CD14-positive monocyte (primary cell): ENCODE measurements at regions not wholly inside any gene's neighbourhood (a gene's known extent, or its start where the extent isn't known, plus 50 kb on each side); places are given as distances from the start of the nearest gene placed in this dataset.

Experiments
- DNase-seq, 3 donors: peaks; one replicate each; pipeline ENCODE4 v3.0.0-alpha.2; 2011 to 2022
- H2AFZ ChIP-seq: 2 replicates; pipeline ENCODE4 v1.6.0; 2012; ENCODE audit warnings: mild to moderate bottlenecking, low read depth, low read length, inconsistent platforms; ENCODE audit not compliant: insufficient read depth, poor library complexity, severe bottlenecking
- H3K27ac ChIP-seq, 2 donors: 1 replicate in 1 of 2; 2 replicates in 1 of 2; pipeline ENCODE4 v1.5.1; 2012 to 2013; ENCODE audit warnings: low read length in 2 of 2, control low read depth in 1 of 2, inconsistent platforms in 1 of 2, low read depth in 1 of 2, mild to moderate bottlenecking in 1 of 2
- H3K27me3 ChIP-seq, 2 donors: one replicate each; pipeline versions ENCODE4 v1.6.0 to v1.6.1; 2011 to 2013; ENCODE audit warnings: low read length in 2 of 2; ENCODE audit not compliant: control insufficient read depth in 2 of 2, insufficient read depth in 2 of 2
- H3K36me3 ChIP-seq, 2 donors: replicated peaks in 1 of 2; 1 replicate in 1 of 2; 2 replicates in 1 of 2; pipeline versions ENCODE4 v1.5.1 to v1.6.1; 2012 to 2013; ENCODE audit warnings: low read length in 2 of 2, control low read depth in 1 of 2, inconsistent platforms in 1 of 2, mild to moderate bottlenecking in 1 of 2; ENCODE audit not compliant: insufficient read depth in 2 of 2, control insufficient read depth in 1 of 2
- H3K4me1 ChIP-seq, 2 donors: 1 replicate in 1 of 2; 2 replicates in 1 of 2; pipeline versions ENCODE4 v1.5.1 to v1.6.1; 2012 to 2013; ENCODE audit warnings: low read length in 2 of 2, control low read depth in 1 of 2, inconsistent platforms in 1 of 2, mild to moderate bottlenecking in 1 of 2, moderate library complexity in 1 of 2; ENCODE audit not compliant: insufficient read depth in 2 of 2, control insufficient read depth in 1 of 2
- H3K4me2 ChIP-seq: replicated peaks from 2 replicates; pipeline ENCODE3; 2012; ENCODE audit warnings: low read length, moderate library complexity, mild to moderate bottlenecking; ENCODE audit not compliant: poor library complexity, severe bottlenecking; ENCODE audit errors: extremely low read depth
- H3K4me3 ChIP-seq, 3 experiments: fragments of 200-600 bp in 1 of 3; sonication (generic) in 1 of 3; replicated peaks in 1 of 3; 1 replicate in 2 of 3; 2 replicates in 1 of 3; pipeline ENCODE4 v1.5.1; 2011 to 2013; ENCODE audit warnings: low read length in 3 of 3, mild to moderate bottlenecking in 3 of 3, control low read depth in 2 of 3, low read depth in 2 of 3, inconsistent platforms in 1 of 3, moderate library complexity in 1 of 3
- H3K79me2 ChIP-seq: 2 replicates; pipeline ENCODE4 v1.6.0; 2012; ENCODE audit warnings: mild to moderate bottlenecking, control low read depth, inconsistent platforms, low read length, moderate library complexity; ENCODE audit not compliant: insufficient read depth
- H3K9ac ChIP-seq: 2 replicates; pipeline ENCODE4 v1.6.0; 2017; ENCODE audit warnings: low read length, mild to moderate bottlenecking; ENCODE audit not compliant: insufficient read depth, poor library complexity, severe bottlenecking
- H3K9me3 ChIP-seq, 2 donors: replicated peaks in 1 of 2; 1 replicate in 1 of 2; 2 replicates in 1 of 2; pipeline versions ENCODE4 v1.5.1 to v1.6.1; 2012 to 2013; ENCODE audit warnings: low read length in 2 of 2, control low read depth in 1 of 2; ENCODE audit not compliant: control insufficient read depth in 1 of 2, insufficient read depth in 1 of 2
- H4K20me1 ChIP-seq: 2 replicates; pipeline ENCODE4 v1.6.0; 2012; ENCODE audit warnings: mild to moderate bottlenecking, low read length, control low read depth, moderate library complexity; ENCODE audit not compliant: insufficient read depth
- H3K27ac Mint-ChIP-seq, 7 donors: one replicate each; pipeline ENCODE4 v1.8.0; 2020; ENCODE audit warnings: mild to moderate bottlenecking in 7 of 7, mixed read lengths in 7 of 7, moderate library complexity in 6 of 7, inconsistent platforms in 2 of 7
- H3K27me3 Mint-ChIP-seq, 3 donors: one replicate each; pipeline ENCODE4 v1.8.0; 2021 to 2022; ENCODE audit warnings: low read depth in 3 of 3, mild to moderate bottlenecking in 3 of 3, mixed read lengths in 3 of 3, moderate library complexity in 3 of 3, inconsistent platforms in 1 of 3
- H3K36me3 Mint-ChIP-seq, 2 donors: one replicate each; pipeline ENCODE4 v1.8.0; 2020; ENCODE audit warnings: mixed read lengths in 2 of 2, inconsistent platforms in 1 of 2, mild to moderate bottlenecking in 1 of 2
- H3K4me1 Mint-ChIP-seq: one replicate; pipeline ENCODE4 v1.8.0; 2020; ENCODE audit warnings: mild to moderate bottlenecking, mixed read lengths
- H3K4me3 Mint-ChIP-seq, 2 donors: one replicate each; pipeline ENCODE4 v1.8.0; 2020; ENCODE audit warnings: mild to moderate bottlenecking in 2 of 2, mixed read lengths in 2 of 2, moderate library complexity in 1 of 2
- H3K9me3 Mint-ChIP-seq, 7 donors: one replicate each; pipeline ENCODE4 v1.8.0; 2020 to 2022; ENCODE audit warnings: mixed read lengths in 7 of 7, mild to moderate bottlenecking in 6 of 7, moderate library complexity in 6 of 7, inconsistent platforms in 2 of 7
- CTCF ChIP-seq: fragments of 200-600 bp; IDR thresholded peaks from one replicate; pipeline ENCODE4 v1.8.0; 2022; ENCODE audit warnings: antibody characterized with exemption, mild to moderate bottlenecking
- WGBS: methylation state at CpG from one replicate; pipeline ENCODE4 v1.1.5; 2013; ENCODE audit warnings: missing lambda C conversion rate; ENCODE audit not compliant: insufficient coverage; 5-methylcytosine and 5-hydroxymethylcytosine counted together
- intact Hi-C, 2 donors: fragments of 100-400 bp; cut with micrococcal nuclease; formaldehyde crosslinking; loops; one replicate each; pipeline versions ENCODE4 v1.15.0 to v1.15.1; 2023

GRCh38 chr4:61079427-61079826, 120.7 kb upstream of the ADGRL3 start:
- DNase-seq: no peak
- peaks cover 0 to 3% (median 0%) of the 10 kb centered on the region in 7 donors for H3K9me3 Mint-ChIP-seq
- no peak overlapping the region for H3K4me3 Mint-ChIP-seq

GRCh38 chr4:61079976-61080375, 120.2 kb upstream of the ADGRL3 start:
- H3K79me2 ChIP-seq: no peaks in the 10 kb centered on the region
- Mint-ChIP-seq H3K36me3 (no peaks in the 10 kb centered on the region), H3K27ac (no peak overlapping the region), H3K4me3 (no peak overlapping the region), H3K9me3 (peaks cover 0 to 3% (median 0%) of the 10 kb centered on the region in 7 donors), H3K4me1 (no peaks in the 10 kb centered on the region), H3K27me3 (peaks cover 0 to 1% (median 1%) of the 10 kb centered on the region in 3 donors)
- TF ChIP-seq CTCF: no peak
- H4K20me1 ChIP-seq: no peaks in the 10 kb centered on the region
- intact Hi-C loops: no loop called here
- H3K4me2 ChIP-seq: no peak overlapping the region
- H3K9ac ChIP-seq: no peak overlapping the region
- H3K36me3 ChIP-seq: no peaks in the 10 kb centered on the region
- no peaks in the 10 kb centered on the region for H3K4me1 ChIP-seq
- no peaks in the 10 kb centered on the region for H3K9me3 ChIP-seq
- no peak overlapping the region for H3K4me3 ChIP-seq
- no peak overlapping the region for H3K27ac ChIP-seq
- H3K27me3 ChIP-seq: no peaks in the 10 kb centered on the region
- WGBS: no CpG with 5 or more reads among the region's 2 CpGs
- no peak overlapping the region for H2AFZ ChIP-seq
- DNase-seq: no peak

More at GRCh38 chr4:61079427-61079826, 120.7 kb upstream of the ADGRL3 start:
- Mint-ChIP-seq H3K27me3 (peaks cover 0 to 1% (median 1%) of the 10 kb centered on the region in 3 donors), H3K4me1 (no peaks in the 10 kb centered on the region), H3K36me3 (no peaks in the 10 kb centered on the region), H3K27ac (no peak overlapping the region)
- Histone ChIP-seq H2AFZ (no peak overlapping the region), H3K27me3 (no peaks in the 10 kb centered on the region), H3K4me2 (no peak overlapping the region), H3K79me2 (no peaks in the 10 kb centered on the region), H3K9me3 (no peaks in the 10 kb centered on the region), H4K20me1 (no peaks in the 10 kb centered on the region), H3K36me3 (no peaks in the 10 kb centered on the region), H3K27ac (no peak overlapping the region), H3K4me1 (no peaks in the 10 kb centered on the region), H3K9ac (no peak overlapping the region), H3K4me3 (no peak overlapping the region)
- intact Hi-C loops: no loop called here
- no peak for TF ChIP-seq CTCF
